OCI-LY3 (cell line): ENCODE measurements at regions not wholly inside any gene's neighbourhood (a gene's known extent, or its start where the extent isn't known, plus 50 kb on each side); places are given as distances from the start of the nearest gene placed in this dataset.

ENCODE experiments used
- H2AFZ ChIP-seq: fragments of 200-600, 300-600 bp; shearing (Covaris generic); 2 replicates; pipeline ENCODE4 v1.6.0; 2014; ENCODE audit warnings: antibody characterized with exemption, low read depth, low read length
- H3K27ac ChIP-seq: fragments of 200-600, 300-600 bp; sonication (generic); 2 replicates; pipeline ENCODE4 v1.5.1; 2014; ENCODE audit warnings: mild to moderate bottlenecking, low read length, moderate library complexity, mixed read lengths
- H3K27me3 ChIP-seq: fragments of 200-600, 300-600 bp; sonication (generic); 2 replicates; pipeline ENCODE4 v1.6.1; 2014; ENCODE audit warnings: low read depth, low read length, mixed read lengths
- H3K36me3 ChIP-seq: fragments of 200-600, 300-600 bp; sonication (generic); replicated peaks from 2 replicates; pipeline ENCODE3; 2014; ENCODE audit warnings: low read depth, low read length, mixed read lengths
- H3K4me1 ChIP-seq: fragments of 300-600, 200-600 bp; sonication (generic); 2 replicates; pipeline ENCODE4 v1.6.1; 2014; ENCODE audit warnings: low read length, mixed read lengths
- H3K4me2 ChIP-seq: fragments of 200-600, 300-600 bp; sonication (generic); 2 replicates; pipeline ENCODE4 v1.6.1; 2014; ENCODE audit warnings: low read length, mixed read lengths
- H3K4me3 ChIP-seq: fragments of 300-600, 200-600 bp; sonication (generic); 2 replicates; pipeline ENCODE4 v1.5.1; 2014; ENCODE audit warnings: antibody characterized with exemption, mild to moderate bottlenecking, low read length, moderate library complexity
- H3K79me2 ChIP-seq: fragments of 300-600, 200-600 bp; shearing (Covaris generic); 2 replicates; pipeline ENCODE4 v1.6.1; 2014; ENCODE audit warnings: mild to moderate bottlenecking, low read length, mixed read lengths
- H3K9ac ChIP-seq: fragments of 300-600, 200-600 bp; shearing (Covaris generic); 2 replicates; pipeline ENCODE4 v1.6.0; 2014; ENCODE audit warnings: mild to moderate bottlenecking, low read length, moderate library complexity
- H3K9me3 ChIP-seq: fragments of 200-600, 300-600 bp; shearing (Covaris generic); 2 replicates; pipeline ENCODE4 v1.6.1; 2014; ENCODE audit warnings: low read length, mixed read lengths; ENCODE audit not compliant: insufficient read depth
- H4K20me1 ChIP-seq: fragments of 200-600, 300-600 bp; sonication (generic); 2 replicates; pipeline ENCODE4 v1.6.1; 2016; ENCODE audit warnings: low read length, mixed read lengths; ENCODE audit not compliant: insufficient read depth
- CTCF ChIP-seq: fragments of 200-600, 300-600 bp; sonication (generic); IDR thresholded peaks from 2 replicates; pipeline ENCODE4 v1.5.1; 2014; ENCODE audit warnings: antibody characterized with exemption, low read length, low read depth
- EZH2phosphoT487 ChIP-seq: fragments of 200-600 bp; shearing (Covaris generic); IDR thresholded peaks from 2 replicates; pipeline ENCODE4 v1.6.1; 2018; ENCODE audit warnings: antibody characterized with exemption, mixed run types, low read depth

GRCh38 chr10:90652519-90652918, 205.3 kb downstream of the HTR7 start:
- H3K4me2 ChIP-seq: no peak overlapping the region
- H3K27me3 ChIP-seq: no peaks in the 10 kb centered on the region
- TF ChIP-seq EZH2phosphoT487 (no peak), CTCF (peak; percentile 51)
- H3K9ac ChIP-seq: no peak overlapping the region
- no peak overlapping the region for H3K27ac ChIP-seq
- no peak overlapping the region for H3K4me3 ChIP-seq
- H2AFZ ChIP-seq: no peak overlapping the region
- H3K36me3 ChIP-seq: no peaks in the 10 kb centered on the region
- no peaks in the 10 kb centered on the region for H3K9me3 ChIP-seq
- H4K20me1 ChIP-seq: no peaks in the 10 kb centered on the region
- no peaks in the 10 kb centered on the region for H3K4me1 ChIP-seq
- H3K79me2 ChIP-seq: no peaks in the 10 kb centered on the region

- H3K36me3 ChIP-seq: no peaks in the 10 kb centered on the region
- H3K79me2 ChIP-seq: no peaks in the 10 kb centered on the region
- no peak overlapping the region for H2AFZ ChIP-seq
- H3K4me3 ChIP-seq: no peak overlapping the region
- no peaks in the 10 kb centered on the region for H3K9me3 ChIP-seq
- H4K20me1 ChIP-seq: no peaks in the 10 kb centered on the region
- H3K27me3 ChIP-seq: no peaks in the 10 kb centered on the region
- H3K9ac ChIP-seq: no peak overlapping the region
- TF ChIP-seq CTCF: no peak
- TF ChIP-seq EZH2phosphoT487: no peak
- H3K4me2 ChIP-seq: no peak overlapping the region
- H3K4me1 ChIP-seq: no peaks in the 10 kb centered on the region
- H3K27ac ChIP-seq: no peak overlapping the region
Measured at GRCh38 chr10:90658791-90659190, 199.0 kb downstream of the HTR7 start.

- Histone ChIP-seq H4K20me1 (no peaks in the 10 kb centered on the region), H2AFZ (no peak overlapping the region), H3K79me2 (no peaks in the 10 kb centered on the region), H3K36me3 (no peaks in the 10 kb centered on the region), H3K9me3 (no peaks in the 10 kb centered on the region), H3K27ac (no peak overlapping the region), H3K4me3 (no peak overlapping the region), H3K4me2 (no peak overlapping the region), H3K9ac (no peak overlapping the region), H3K4me1 (no peaks in the 10 kb centered on the region), H3K27me3 (no peaks in the 10 kb centered on the region)
- TF ChIP-seq CTCF (no peak), EZH2phosphoT487 (no peak)
Measured at GRCh38 chr10:90665905-90666662, 191.8 kb downstream of the HTR7 start.

- H3K27ac ChIP-seq: no peak overlapping the region
- no peaks in the 10 kb centered on the region for H3K79me2 ChIP-seq
- H3K4me3 ChIP-seq: no peak overlapping the region
- TF ChIP-seq CTCF: no peak
- TF ChIP-seq EZH2phosphoT487: no peak
- H3K4me2 ChIP-seq: no peak overlapping the region
- H3K4me1 ChIP-seq: no peaks in the 10 kb centered on the region
- H3K9ac ChIP-seq: no peak overlapping the region
- H2AFZ ChIP-seq: no peak overlapping the region
- no peaks in the 10 kb centered on the region for H3K36me3 ChIP-seq
- H4K20me1 ChIP-seq: no peaks in the 10 kb centered on the region
- no peaks in the 10 kb centered on the region for H3K9me3 ChIP-seq
- H3K27me3 ChIP-seq: peaks cover 3% of the 10 kb centered on the region; the same call in 1 of the 2 replicates
Measured at GRCh38 chr10:90674461-90674860, 183.4 kb downstream of the HTR7 start.
